ENCODE measurements at regions not wholly inside any gene's neighbourhood (a gene's known extent, or its start where the extent isn't known, plus 50 kb on each side); places are given as distances from the start of the nearest gene placed in this dataset.
"Not testable (repeated sequence)": the region's sequence is repeated elsewhere in the genome, so short reads cannot be mapped to it uniquely, and the experiment has no call there.

- no peak for DNase-seq (ENCODE audit: low read depth)
Measured at GRCh38 chr9:97179616-97180015, 127.8 kb upstream of the CCDC180 start.

GRCh38 chr9:97176206-97176605 is 131.3 kb upstream of the CCDC180 start:
- DNase-seq (ENCODE audit: low read depth): no peak

GRCh38 chr9:97168174-97168573 is 129.2 kb upstream of the CTSV start:
- DNase-seq (ENCODE audit: low read depth): not testable (repeated sequence)

- not testable (repeated sequence) for DNase-seq (ENCODE audit: low read depth)
Measured at GRCh38 chr9:97166496-97167138, 127.7 kb upstream of the CTSV start.

- DNase-seq (ENCODE audit: low read depth): no peak
Measured at GRCh38 chr9:97160255-97160654, 121.3 kb upstream of the CTSV start.

GRCh38 chr9:97158722-97159121 is 119.8 kb upstream of the CTSV start:
- not testable (repeated sequence) for DNase-seq (ENCODE audit: low read depth)

- DNase-seq (ENCODE audit: low read depth): not testable (repeated sequence)
Measured at GRCh38 chr9:97155441-97155840, 116.5 kb upstream of the CTSV start.

GRCh38 chr9:97153967-97154366 is 115.0 kb upstream of the CTSV start:
- no peak for DNase-seq (ENCODE audit: low read depth)

GRCh38 chr9:97153160-97153559 is 114.2 kb upstream of the CTSV start:
- not testable (repeated sequence) for DNase-seq (ENCODE audit: low read depth)

- not testable (repeated sequence) for DNase-seq (ENCODE audit: low read depth)
Measured at GRCh38 chr9:97150471-97150870, 111.5 kb upstream of the CTSV start.

- DNase-seq (ENCODE audit: low read depth): not testable (repeated sequence)
Measured at GRCh38 chr9:97148428-97148827, 109.5 kb upstream of the CTSV start.

- not testable (repeated sequence) for DNase-seq (ENCODE audit: low read depth)
Measured at GRCh38 chr9:97145680-97146079, 106.7 kb upstream of the CTSV start.

GRCh38 chr9:97140566-97140965 is 101.6 kb upstream of the CTSV start:
- DNase-seq (ENCODE audit: low read depth): no peak

- DNase-seq (ENCODE audit: low read depth): no peak
Measured at GRCh38 chr9:97136421-97136820, 97.5 kb upstream of the CTSV start.

GRCh38 chr9:97133966-97134365 is 95.0 kb upstream of the CTSV start:
- not testable (repeated sequence) for DNase-seq (ENCODE audit: low read depth)

- DNase-seq (ENCODE audit: low read depth): no peak
Measured at GRCh38 chr9:97132865-97133264, 93.9 kb upstream of the CTSV start.

- DNase-seq (ENCODE audit: low read depth): not testable (repeated sequence)
Measured at GRCh38 chr9:97130864-97131263, 91.9 kb upstream of the CTSV start.

GRCh38 chr9:97130387-97130786 is 91.4 kb upstream of the CTSV start:
- DNase-seq (ENCODE audit: low read depth): not testable (repeated sequence)

- no peak for DNase-seq (ENCODE audit: low read depth)
Measured at GRCh38 chr9:97128919-97129318, 90.0 kb upstream of the CTSV start.

- DNase-seq (ENCODE audit: low read depth): no peak
Measured at GRCh38 chr9:97124256-97124655, 85.3 kb upstream of the CTSV start.

- no peak for DNase-seq (ENCODE audit: low read depth)
Measured at GRCh38 chr9:97110696-97111095, 71.8 kb upstream of the CTSV start.

GRCh38 chr9:97109194-97109811 is 70.4 kb upstream of the CTSV start:
- DNase-seq (ENCODE audit: low read depth): peak; percentile 13

GRCh38 chr9:97105220-97105619 is 66.3 kb upstream of the CTSV start:
- DNase-seq (ENCODE audit: low read depth): not testable (repeated sequence)
